ENCODE measurements at regions not wholly inside any gene's neighbourhood (a gene's known extent, or its start where the extent isn't known, plus 50 kb on each side); places are given as distances from the start of the nearest gene placed in this dataset.

DNA sequence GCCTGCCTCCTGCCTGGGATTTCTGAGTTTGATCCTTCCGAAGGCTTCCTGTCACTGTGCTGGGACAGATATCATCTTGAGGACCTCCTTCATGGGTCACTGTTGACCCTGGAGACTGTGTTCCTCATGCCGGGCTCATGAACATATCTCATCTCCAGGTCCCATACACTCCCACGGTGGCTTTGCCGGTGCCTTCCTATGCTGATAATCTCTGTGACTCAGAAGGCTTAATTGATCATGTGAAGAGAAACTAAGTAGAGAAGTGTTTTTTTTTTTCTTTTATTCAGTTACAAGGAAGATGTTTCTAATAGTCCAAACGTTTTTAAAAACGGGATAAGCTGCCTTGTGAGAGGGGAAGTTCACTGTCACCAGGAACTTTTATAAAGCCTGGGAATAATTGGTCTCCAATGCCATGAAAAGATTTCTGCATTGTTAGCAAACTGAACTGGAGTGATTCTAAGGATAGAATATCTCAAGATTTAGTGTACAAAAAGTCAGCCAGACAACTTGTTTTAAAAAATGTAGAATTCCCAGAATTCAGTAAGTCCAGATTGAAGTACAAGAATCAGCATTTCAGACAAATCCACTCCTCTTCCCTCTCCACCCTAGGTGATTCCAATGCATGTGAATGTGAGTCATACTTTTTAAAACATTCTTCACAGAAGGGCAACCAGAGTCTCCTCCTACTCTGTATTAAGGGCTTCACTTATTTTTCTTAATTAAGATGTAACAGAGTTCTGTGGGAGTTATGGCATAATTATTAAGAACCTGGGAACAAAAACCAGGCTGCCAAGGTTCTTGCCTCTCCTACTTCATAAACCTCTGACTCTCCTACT is 139.8 kb upstream of the LGR5 start:
- H4K91ac ChIP-seq (ENCODE audit: insufficient read depth, low read depth, low read length) = no peak overlapping the region
- no peak overlapping the region for H3K4me3 ChIP-seq (ENCODE audit: insufficient read depth, low read depth, low read length)
- H4K20me1 ChIP-seq (ENCODE audit: insufficient read depth, low read length) = no peaks in the 10 kb centered on the region
- 80% methylated on average over 1 of the region's 6 CpGs; no CpG with 5 or more reads in 1 of the 2 experiments for WGBS, 2 experiments (ENCODE audit: extremely low coverage in 2 of 2, insufficient read length in 1 of 2)
- no peak overlapping the region for H3K4me2 ChIP-seq (ENCODE audit: low read depth, low read length)
- H3K27me3 ChIP-seq (ENCODE audit: control insufficient read depth, insufficient read depth, low read length) = no peaks in the 10 kb centered on the region
- no peak overlapping the region for H2BK5ac ChIP-seq (ENCODE audit: low read depth, low read length, poor library complexity, severe bottlenecking)
- H3K23ac ChIP-seq (ENCODE audit: low read depth, low read length) = no peak overlapping the region
- ChIA-PET CTCF (no interaction called here), POLR2A (ENCODE audit: unreplicated experiment) (no interaction called here)
- intact Hi-C loops (cut with micrococcal nuclease) = no loop called here
- no peak overlapping the region for H2AK5ac ChIP-seq (ENCODE audit: low read depth, low read length)
- dilution Hi-C loops (cut with HindIII; ENCODE audit: low sequenced_read_pairs, unreplicated experiment) = no loop called here
- no peaks in the 10 kb centered on the region for H3K79me1 ChIP-seq (ENCODE audit: low read depth in 1 of 2, low read length in 2 of 2)
- no peak overlapping the region for H4K5ac ChIP-seq (ENCODE audit: low read depth, low read length)
- no peaks in the 10 kb centered on the region for H3K9me1 ChIP-seq (ENCODE audit: insufficient read depth, low read length)
- no peak overlapping the region for H3K14ac ChIP-seq (replicated peaks; ENCODE audit: low read depth, low read length)
- H3K56ac ChIP-seq (ENCODE audit: extremely low read depth, insufficient read depth, low read length) = no peak overlapping the region
- no TSS peak for BruUV-seq (replicated peaks)
- H3K4ac ChIP-seq (ENCODE audit: low read depth, low read length) = no peak overlapping the region
- H2BK120ac ChIP-seq (ENCODE audit: low read depth, low read length) = no peak overlapping the region
- no peak for DNase-seq
- no peak overlapping the region for H2BK20ac ChIP-seq (ENCODE audit: low read depth, low read length)
- in situ Hi-C loops (cut with MboI; ENCODE audit: low sequenced_read_pairs) = no loop called here
- no peak overlapping the region for H2AK9ac ChIP-seq (replicated peaks; ENCODE audit: low read depth, low read length, poor library complexity)
- no peaks in the 10 kb centered on the region for H3K4me1 ChIP-seq (ENCODE audit: control insufficient read depth, insufficient read depth, low read length)
- no peak overlapping the region for H3K18ac ChIP-seq (ENCODE audit: low read depth, low read length)
- H3K27ac ChIP-seq (ENCODE audit: insufficient read depth, low read length) = no peak overlapping the region
- no peaks in the 10 kb centered on the region for H3K36me3 ChIP-seq (ENCODE audit: control insufficient read depth, insufficient read depth, low read length)
- TF ChIP-seq CHD1 (IDR thresholded peaks at IDR 0.05; ENCODE audit: low read depth, low read length) = no peak
- no peak for TF ChIP-seq FOS (IDR thresholded peaks at IDR 0.05; ENCODE audit: low read depth, low read length)
- no peak for TF ChIP-seq CEBPB (IDR thresholded peaks at IDR 0.05; ENCODE audit: low read depth, low read length)
- TF ChIP-seq USF2 (IDR thresholded peaks at IDR 0.05; ENCODE audit: low read depth, low read length) = no peak
- TF ChIP-seq RCOR1 (IDR thresholded peaks at IDR 0.05; ENCODE audit: insufficient replicate concordance, low read length) = no peak
- no peak for TF ChIP-seq MAZ (IDR thresholded peaks at IDR 0.05; ENCODE audit: borderline replicate concordance, low read depth, low read length)
- no peak for TF ChIP-seq RAD21 (IDR thresholded peaks at IDR 0.05; ENCODE audit: low read length)
- TF ChIP-seq ELK1 (IDR thresholded peaks at IDR 0.05; ENCODE audit: borderline replicate concordance, low read depth, low read length) = no peak
- no peak for TF ChIP-seq POLR2A (IDR thresholded peaks at IDR 0.05; ENCODE audit: low read depth, low read length)
- TF ChIP-seq SMC3 (IDR thresholded peaks at IDR 0.05; ENCODE audit: low read depth, low read length) = no peak
- TF ChIP-seq MXI1 (IDR thresholded peaks at IDR 0.05; ENCODE audit: borderline replicate concordance, low read depth, low read length) = no peak
- TF ChIP-seq BHLHE40 (IDR thresholded peaks at IDR 0.05; ENCODE audit: low read depth, low read length) = no peak
- TF ChIP-seq NFE2L2 (IDR thresholded peaks at IDR 0.05; ENCODE audit: low read depth, low read length) = no peak
- no peak for TF ChIP-seq MAFK (IDR thresholded peaks at IDR 0.05; ENCODE audit: low read depth, low read length)
- no peak for TF ChIP-seq CTCF (conservative IDR thresholded peaks at IDR 0.05; ENCODE audit: low read depth, low read length)
- no peak for TF ChIP-seq RFX5 (IDR thresholded peaks at IDR 0.05; ENCODE audit: low read depth, low read length)
- no peak overlapping the region for H4K8ac ChIP-seq (ENCODE audit: low read depth in 2 of 2, low read length in 2 of 2)
- ATAC-seq (ENCODE audit: low read depth) = no peak
- no peak overlapping the region for H2BK15ac ChIP-seq (ENCODE audit: low read depth, low read length)
- H3K9ac ChIP-seq (ENCODE audit: low read depth, low read length) = no peak overlapping the region
- H3K9me3 ChIP-seq (ENCODE audit: control insufficient read depth, insufficient read depth, low read length) = peaks cover 2% of the 10 kb centered on the region; the same call in 1 of the 2 replicates
- no peak overlapping the region for H2AFZ ChIP-seq (replicated peaks; ENCODE audit: low read length, poor library complexity)

Measured in IMR-90 (cell line).